Subcutaneous abdominal adipose tissue (tissue), 5 donors: ENCODE measurements at regions not wholly inside any gene's neighbourhood (a gene's known extent, or its start where the extent isn't known, plus 50 kb on each side); places are given as distances from the start of the nearest gene placed in this dataset.

ENCODE experiments used
- H3K27ac ChIP-seq: one replicate; pipeline ENCODE4 v1.7.0; 2013; ENCODE audit warnings: low read depth, mild to moderate bottlenecking, inconsistent platforms, low read length, moderate library complexity
- H3K27me3 ChIP-seq, 5 donors: one replicate each; pipeline ENCODE4 v1.7.0; 2013; ENCODE audit warnings: low read length in 5 of 5, inconsistent platforms in 1 of 5; ENCODE audit not compliant: control insufficient read depth in 5 of 5, insufficient read depth in 4 of 5
- H3K36me3 ChIP-seq, 5 donors: one replicate each; pipeline ENCODE4 v1.7.0; 2013; ENCODE audit warnings: low read length in 5 of 5; ENCODE audit not compliant: control insufficient read depth in 5 of 5, insufficient read depth in 5 of 5
- H3K4me1 ChIP-seq, 5 donors: one replicate each; pipeline ENCODE4 v1.7.0; 2013; ENCODE audit warnings: low read length in 5 of 5, mild to moderate bottlenecking in 3 of 5, moderate library complexity in 1 of 5; ENCODE audit not compliant: control insufficient read depth in 5 of 5, insufficient read depth in 5 of 5
- H3K4me3 ChIP-seq, 5 donors: one replicate each; pipeline ENCODE4 v1.7.0; 2013; ENCODE audit warnings: low read length in 5 of 5, low read depth in 1 of 5
- H3K9ac ChIP-seq, 5 donors: one replicate each; pipeline ENCODE4 v1.7.0; 2013; ENCODE audit warnings: low read length in 5 of 5, mild to moderate bottlenecking in 4 of 5, moderate library complexity in 3 of 5
- H3K9me3 ChIP-seq, 5 donors: one replicate each; pipeline ENCODE4 v1.7.0; 2013; ENCODE audit warnings: low read length in 5 of 5; ENCODE audit not compliant: control insufficient read depth in 5 of 5
- donor health status: healthy.
- donor health status: healthy.
- donor health status: healthy.
- donor health status: healthy.
- donor health status: healthy.

GRCh38 chr11:130801333-130802122 lies 114.8 kb downstream of the SNX19 start:
- Histone ChIP-seq H3K27me3 (no peaks in the 10 kb centered on the region), H3K36me3 (no peaks in the 10 kb centered on the region)

GRCh38 chr11:130802567-130802966 lies 113.7 kb downstream of the SNX19 start:
- Histone ChIP-seq H3K9me3 (peaks cover 0 to 3% (median 0%) of the 10 kb centered on the region in 5 donors), H3K4me3 (no peak overlapping the region), H3K27ac (no peak overlapping the region), H3K9ac (no peak overlapping the region), H3K27me3 (no peaks in the 10 kb centered on the region), H3K4me1 (no peaks in the 10 kb centered on the region), H3K36me3 (no peaks in the 10 kb centered on the region)

More at GRCh38 chr11:130801333-130802122, 114.8 kb downstream of the SNX19 start:
- no peak overlapping the region for H3K9ac ChIP-seq
- no peak overlapping the region for H3K27ac ChIP-seq
- H3K4me3 ChIP-seq = no peak overlapping the region
- no peaks in the 10 kb centered on the region for H3K4me1 ChIP-seq
- peaks cover 0 to 3% (median 0%) of the 10 kb centered on the region in 5 donors for H3K9me3 ChIP-seq

- Histone ChIP-seq H3K4me1 (no peaks in the 10 kb centered on the region), H3K4me3 (no peak overlapping the region), H3K27me3 (no peaks in the 10 kb centered on the region), H3K27ac (no peak overlapping the region), H3K9me3 (peaks cover 0 to 3% (median 0%) of the 10 kb centered on the region in 5 donors), H3K9ac (no peak overlapping the region), H3K36me3 (no peaks in the 10 kb centered on the region)
Observed at GRCh38 chr11:130804306-130805076, 111.8 kb downstream of the SNX19 start.

- Histone ChIP-seq H3K27me3 (no peaks in the 10 kb centered on the region), H3K27ac (no peak overlapping the region), H3K4me3 (no peak overlapping the region), H3K36me3 (no peaks in the 10 kb centered on the region), H3K9ac (no peak overlapping the region), H3K4me1 (no peaks in the 10 kb centered on the region), H3K9me3 (no peaks in the 10 kb centered on the region)
Observed at GRCh38 chr11:130806746-130807145, 109.5 kb downstream of the SNX19 start.

- Histone ChIP-seq H3K4me3 (no peak overlapping the region), H3K27ac (no peak overlapping the region), H3K9me3 (no peaks in the 10 kb centered on the region), H3K9ac (no peak overlapping the region), H3K27me3 (no peaks in the 10 kb centered on the region), H3K36me3 (no peaks in the 10 kb centered on the region), H3K4me1 (no peaks in the 10 kb centered on the region)
Observed at GRCh38 chr11:130808541-130808940, 107.7 kb downstream of the SNX19 start.

GRCh38 chr11:130813196-130813595 lies 103.1 kb downstream of the SNX19 start:
- Histone ChIP-seq H3K9me3 (no peaks in the 10 kb centered on the region), H3K27ac (no peak overlapping the region), H3K9ac (no peak overlapping the region), H3K27me3 (no peaks in the 10 kb centered on the region), H3K36me3 (no peaks in the 10 kb centered on the region), H3K4me3 (no peak overlapping the region), H3K4me1 (peaks cover 3 to 13% (median 11%) of the 10 kb centered on the region in 5 donors)

- no peak overlapping the region for H3K9ac ChIP-seq
- H3K27me3 ChIP-seq = no peaks in the 10 kb centered on the region
- H3K27ac ChIP-seq = no peak overlapping the region
- H3K36me3 ChIP-seq = no peaks in the 10 kb centered on the region
- peaks cover 3 to 13% (median 11%) of the 10 kb centered on the region in 5 donors for H3K4me1 ChIP-seq
- no peaks in the 10 kb centered on the region for H3K9me3 ChIP-seq
- H3K4me3 ChIP-seq = no peak overlapping the region
Observed at GRCh38 chr11:130813638-130814037, 102.6 kb downstream of the SNX19 start.

GRCh38 chr11:130814440-130815096 lies 101.7 kb downstream of the SNX19 start:
- Histone ChIP-seq H3K9me3 (no peaks in the 10 kb centered on the region), H3K4me1 (peaks cover 3 to 13% (median 11%) of the 10 kb centered on the region in 5 donors), H3K27me3 (no peaks in the 10 kb centered on the region), H3K27ac (no peak overlapping the region), H3K36me3 (no peaks in the 10 kb centered on the region), H3K4me3 (no peak overlapping the region), H3K9ac (no peak overlapping the region)

- Histone ChIP-seq H3K27ac (no peak overlapping the region), H3K4me3 (no peak overlapping the region), H3K27me3 (no peaks in the 10 kb centered on the region), H3K4me1 (peaks cover 3 to 13% (median 11%) of the 10 kb centered on the region in 5 donors), H3K36me3 (no peaks in the 10 kb centered on the region), H3K9ac (no peak overlapping the region), H3K9me3 (no peaks in the 10 kb centered on the region)
Observed at GRCh38 chr11:130815097-130815802, 101.0 kb downstream of the SNX19 start.
